Esophagus squamous epithelium (tissue), 4 donors: ENCODE measurements at regions not wholly inside any gene's neighbourhood (a gene's known extent, or its start where the extent isn't known, plus 50 kb on each side); places are given as distances from the start of the nearest gene placed in this dataset.

Experiments
- POLR2A ChIP-seq, 4 donors: fragments of 450-650 bp; IDR thresholded peaks; one replicate each; pipeline ENCODE4 v1.6.1; 2017; ENCODE audit warnings: antibody characterized with exemption in 4 of 4, mild to moderate bottlenecking in 4 of 4, moderate library complexity in 3 of 4
- TF ChIP-seq, protein P1 (sequence below), 6 experiments: fragments of 450-650 bp in 4 of 6; fragments of 200-600 bp in 2 of 6; sonication (generic) in 2 of 6; IDR thresholded peaks; one replicate each; pipeline ENCODE4 v1.5.1; 2016 to 2019; ENCODE audit warnings: antibody characterized with exemption in 6 of 6, mild to moderate bottlenecking in 4 of 6, moderate library complexity in 4 of 6

GRCh38 chr9:12640866-12641636 lies 52.1 kb upstream of the TYRP1 start:
- TF ChIP-seq, protein P1, sequence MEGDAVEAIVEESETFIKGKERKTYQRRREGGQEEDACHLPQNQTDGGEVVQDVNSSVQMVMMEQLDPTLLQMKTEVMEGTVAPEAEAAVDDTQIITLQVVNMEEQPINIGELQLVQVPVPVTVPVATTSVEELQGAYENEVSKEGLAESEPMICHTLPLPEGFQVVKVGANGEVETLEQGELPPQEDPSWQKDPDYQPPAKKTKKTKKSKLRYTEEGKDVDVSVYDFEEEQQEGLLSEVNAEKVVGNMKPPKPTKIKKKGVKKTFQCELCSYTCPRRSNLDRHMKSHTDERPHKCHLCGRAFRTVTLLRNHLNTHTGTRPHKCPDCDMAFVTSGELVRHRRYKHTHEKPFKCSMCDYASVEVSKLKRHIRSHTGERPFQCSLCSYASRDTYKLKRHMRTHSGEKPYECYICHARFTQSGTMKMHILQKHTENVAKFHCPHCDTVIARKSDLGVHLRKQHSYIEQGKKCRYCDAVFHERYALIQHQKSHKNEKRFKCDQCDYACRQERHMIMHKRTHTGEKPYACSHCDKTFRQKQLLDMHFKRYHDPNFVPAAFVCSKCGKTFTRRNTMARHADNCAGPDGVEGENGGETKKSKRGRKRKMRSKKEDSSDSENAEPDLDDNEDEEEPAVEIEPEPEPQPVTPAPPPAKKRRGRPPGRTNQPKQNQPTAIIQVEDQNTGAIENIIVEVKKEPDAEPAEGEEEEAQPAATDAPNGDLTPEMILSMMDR (IDR thresholded peaks at IDR 0.05): no peak
- TF ChIP-seq POLR2A (IDR thresholded peaks at IDR 0.05): no peak
